Hepatocyte (in vitro differentiated cells): ENCODE measurements at regions not wholly inside any gene's neighbourhood (a gene's known extent, or its start where the extent isn't known, plus 50 kb on each side); places are given as distances from the start of the nearest gene placed in this dataset.

Source experiments
- EZH2phosphoT487 ChIP-seq: fragments of 200-600 bp; sonication (generic); IDR thresholded peaks from one replicate; pipeline ENCODE4 v1.6.1; 2018; ENCODE audit warnings: antibody characterized with exemption, mild to moderate bottlenecking, low read depth, moderate library complexity; ENCODE audit not compliant: unreplicated experiment, severe bottlenecking
- TF ChIP-seq, protein P1 (sequence below): fragments of 200-600 bp; sonication (generic); IDR thresholded peaks from 2 replicates; pipeline ENCODE4 v1.5.1; 2016; ENCODE audit warnings: antibody characterized with exemption, mild to moderate bottlenecking; ENCODE audit not compliant: poor library complexity

DNA sequence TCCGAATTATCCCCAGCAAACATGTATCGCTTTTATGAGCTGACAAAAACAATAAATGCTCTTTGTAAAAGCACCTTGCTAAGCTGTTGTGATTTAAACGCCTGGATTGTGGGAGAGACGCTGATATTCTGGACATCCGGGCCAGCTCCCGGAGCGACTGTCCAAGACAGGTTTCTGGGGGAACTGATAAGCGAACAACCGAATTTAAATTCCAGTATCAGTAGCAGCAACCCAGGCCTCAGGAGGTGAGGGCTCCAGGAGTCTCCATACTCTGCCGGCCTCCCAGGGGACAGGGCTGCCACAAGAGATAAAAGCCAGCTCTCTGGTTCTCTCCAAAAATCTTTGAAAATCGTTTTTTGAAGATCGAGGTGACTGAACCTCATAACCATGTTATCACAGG, 50.3 kb upstream of the VSTM2B start:
- TF ChIP-seq, protein P1, sequence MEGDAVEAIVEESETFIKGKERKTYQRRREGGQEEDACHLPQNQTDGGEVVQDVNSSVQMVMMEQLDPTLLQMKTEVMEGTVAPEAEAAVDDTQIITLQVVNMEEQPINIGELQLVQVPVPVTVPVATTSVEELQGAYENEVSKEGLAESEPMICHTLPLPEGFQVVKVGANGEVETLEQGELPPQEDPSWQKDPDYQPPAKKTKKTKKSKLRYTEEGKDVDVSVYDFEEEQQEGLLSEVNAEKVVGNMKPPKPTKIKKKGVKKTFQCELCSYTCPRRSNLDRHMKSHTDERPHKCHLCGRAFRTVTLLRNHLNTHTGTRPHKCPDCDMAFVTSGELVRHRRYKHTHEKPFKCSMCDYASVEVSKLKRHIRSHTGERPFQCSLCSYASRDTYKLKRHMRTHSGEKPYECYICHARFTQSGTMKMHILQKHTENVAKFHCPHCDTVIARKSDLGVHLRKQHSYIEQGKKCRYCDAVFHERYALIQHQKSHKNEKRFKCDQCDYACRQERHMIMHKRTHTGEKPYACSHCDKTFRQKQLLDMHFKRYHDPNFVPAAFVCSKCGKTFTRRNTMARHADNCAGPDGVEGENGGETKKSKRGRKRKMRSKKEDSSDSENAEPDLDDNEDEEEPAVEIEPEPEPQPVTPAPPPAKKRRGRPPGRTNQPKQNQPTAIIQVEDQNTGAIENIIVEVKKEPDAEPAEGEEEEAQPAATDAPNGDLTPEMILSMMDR: no peak
- TF ChIP-seq EZH2phosphoT487: no peak
